Stomach (tissue), 8 donors: ENCODE measurements at regions not wholly inside any gene's neighbourhood (a gene's known extent, or its start where the extent isn't known, plus 50 kb on each side); places are given as distances from the start of the nearest gene placed in this dataset.

ENCODE experiments used
- DNase-seq, 2 donors: peaks; one replicate each; pipeline versions ENCODE4 v3.0.0 to v3.0.0-alpha.2; 2013 to 2019
- H3K27ac ChIP-seq, 5 donors: fragments of 200-600 bp in 4 of 5; sonication (generic) in 4 of 5; one replicate each; pipeline ENCODE4 v1.5.1; 2013 to 2019; ENCODE audit warnings: mild to moderate bottlenecking in 1 of 5, moderate library complexity in 1 of 5
- H3K27me3 ChIP-seq, 3 donors: fragments of 200-600 bp; sonication (generic); one replicate each; pipeline ENCODE4 v1.5.1; 2017 to 2019; ENCODE audit warnings: mixed run types in 1 of 3
- H3K36me3 ChIP-seq, 4 donors: fragments of 200-600 bp; sonication (generic); 1 replicate in 3 of 4; 2 replicates in 1 of 4; pipeline ENCODE4 v1.5.1; 2016 to 2019
- H3K4me1 ChIP-seq, 4 donors: fragments of 200-600 bp; sonication (generic); one replicate each; pipeline ENCODE4 v1.5.1; 2016 to 2019
- H3K4me3 ChIP-seq, 4 donors: fragments of 200-600 bp; sonication (generic) in 3 of 4; one replicate each; pipeline ENCODE4 v1.5.1; 2016 to 2019; ENCODE audit warnings: mild to moderate bottlenecking in 1 of 4
- H3K9me3 ChIP-seq, 4 donors: fragments of 200-600 bp; sonication (generic); one replicate each; pipeline ENCODE4 v1.5.1; 2016 to 2019
- EP300 ChIP-seq: sonication (generic); formaldehyde crosslinking; IDR thresholded peaks from one replicate; pipeline ENCODE4 v1.6.1; 2017; ENCODE audit warnings: antibody characterized with exemption
- POLR2A ChIP-seq, 4 donors: fragments of 450-650 bp; IDR thresholded peaks; one replicate each; pipeline ENCODE4 v1.6.1; 2016; ENCODE audit warnings: antibody characterized with exemption in 4 of 4, control low read depth in 2 of 4, mild to moderate bottlenecking in 1 of 4, moderate library complexity in 1 of 4
- POLR2AphosphoS5 ChIP-seq, 3 donors: sonication (generic); formaldehyde crosslinking; IDR thresholded peaks; one replicate each; pipeline ENCODE4 v1.6.1; 2016; ENCODE audit warnings: antibody characterized with exemption in 3 of 3
- WGBS, 5 donors: extraction: QIAGEN DNeasy Blood & Tissue Kit in 3 of 5; methylation state at CpG; one replicate each; pipeline versions ENCODE4 v1.1.5 to v1.1.7; 2013 to 2018; 5-methylcytosine and 5-hydroxymethylcytosine counted together
- intact Hi-C: fragments of 100-400 bp; cut with DNase I; formaldehyde crosslinking; loops from one replicate; pipeline ENCODE4 v1.15.1; 2023; ENCODE audit warnings: low total_unique reads
- TF ChIP-seq, protein P1 (sequence below), 7 experiments: fragments of 450-650 bp in 4 of 7; fragments of 200-600 bp in 3 of 7; sonication (generic) in 3 of 7; IDR thresholded peaks; one replicate each; pipeline ENCODE4 v1.5.1; 2016 to 2019; ENCODE audit warnings: antibody characterized with exemption in 7 of 7, control low read depth in 2 of 7, mild to moderate bottlenecking in 1 of 7
- donor health status: healthy with polysubstance abuse.
- donor health status: Bipolar disorder and iron deficiency.
- donor health status: healthy.

DNA sequence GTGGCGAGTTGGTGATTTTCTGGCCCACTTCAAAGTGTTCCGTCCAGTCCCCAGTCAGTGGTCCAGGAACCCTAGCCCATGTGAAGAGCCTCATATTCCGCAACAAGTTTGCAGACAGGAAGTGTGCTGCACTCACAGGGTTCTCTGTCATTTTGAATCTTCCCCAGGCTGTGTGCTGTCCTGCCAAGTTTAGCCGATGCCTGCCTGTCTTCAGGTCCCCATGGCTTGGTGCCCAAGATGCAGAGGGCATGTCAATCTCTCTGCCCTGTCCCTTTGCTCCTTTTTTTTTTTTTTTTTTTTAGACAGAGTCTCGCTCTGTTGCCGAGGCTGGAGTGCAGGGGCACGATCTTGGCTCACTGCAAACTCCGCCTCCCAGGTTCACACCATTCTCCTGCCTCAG, 69.9 kb upstream of the ATXN1 start:
- no peak for DNase-seq
- intact Hi-C loops = no loop called here
- Histone ChIP-seq H3K27me3 (no peaks in the 10 kb centered on the region), H3K27ac (no peak overlapping the region), H3K9me3 (no peaks in the 10 kb centered on the region), H3K36me3 (no peaks in the 10 kb centered on the region), H3K4me1 (peaks cover 0 to 4% (median 2%) of the 10 kb centered on the region in 4 donors), H3K4me3 (no peak overlapping the region)
- TF ChIP-seq, protein P1, sequence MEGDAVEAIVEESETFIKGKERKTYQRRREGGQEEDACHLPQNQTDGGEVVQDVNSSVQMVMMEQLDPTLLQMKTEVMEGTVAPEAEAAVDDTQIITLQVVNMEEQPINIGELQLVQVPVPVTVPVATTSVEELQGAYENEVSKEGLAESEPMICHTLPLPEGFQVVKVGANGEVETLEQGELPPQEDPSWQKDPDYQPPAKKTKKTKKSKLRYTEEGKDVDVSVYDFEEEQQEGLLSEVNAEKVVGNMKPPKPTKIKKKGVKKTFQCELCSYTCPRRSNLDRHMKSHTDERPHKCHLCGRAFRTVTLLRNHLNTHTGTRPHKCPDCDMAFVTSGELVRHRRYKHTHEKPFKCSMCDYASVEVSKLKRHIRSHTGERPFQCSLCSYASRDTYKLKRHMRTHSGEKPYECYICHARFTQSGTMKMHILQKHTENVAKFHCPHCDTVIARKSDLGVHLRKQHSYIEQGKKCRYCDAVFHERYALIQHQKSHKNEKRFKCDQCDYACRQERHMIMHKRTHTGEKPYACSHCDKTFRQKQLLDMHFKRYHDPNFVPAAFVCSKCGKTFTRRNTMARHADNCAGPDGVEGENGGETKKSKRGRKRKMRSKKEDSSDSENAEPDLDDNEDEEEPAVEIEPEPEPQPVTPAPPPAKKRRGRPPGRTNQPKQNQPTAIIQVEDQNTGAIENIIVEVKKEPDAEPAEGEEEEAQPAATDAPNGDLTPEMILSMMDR (IDR thresholded peaks at IDR 0.05) = no peak
- TF ChIP-seq POLR2A (IDR thresholded peaks at IDR 0.05) (no peak), POLR2AphosphoS5 (IDR thresholded peaks at IDR 0.05) (no peak), EP300 (no peak)
- 80 to 95% (median 84%) methylated on average over 8 of the region's 8 CpGs for WGBS, 5 donors

DNA sequence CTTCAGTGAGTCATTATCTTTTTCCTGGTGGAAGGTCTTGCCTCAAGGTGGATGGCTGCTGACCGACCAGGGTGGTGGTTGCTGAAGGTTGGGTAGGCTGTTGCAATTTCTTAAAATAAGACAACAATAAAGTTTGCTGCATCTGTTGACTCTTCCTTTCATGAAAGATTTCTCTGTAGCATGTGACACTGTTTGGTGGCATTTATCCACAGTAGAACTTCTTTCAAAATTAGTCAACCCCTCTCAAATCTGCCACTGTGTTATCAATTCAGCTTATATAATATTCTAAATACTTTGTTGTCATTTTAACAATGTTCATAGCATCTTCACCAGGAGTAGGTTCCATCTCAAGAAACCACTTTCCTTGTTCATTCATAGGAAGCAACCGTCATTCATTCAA, 66.8 kb upstream of the ATXN1 start:
- no peak for DNase-seq
- Histone ChIP-seq H3K4me1 (peaks cover 0 to 1% (median 0%) of the 10 kb centered on the region in 4 donors), H3K27ac (no peak overlapping the region), H3K9me3 (no peaks in the 10 kb centered on the region), H3K36me3 (no peaks in the 10 kb centered on the region), H3K27me3 (no peaks in the 10 kb centered on the region), H3K4me3 (no peak overlapping the region)
- intact Hi-C loops = no loop called here
- 85 to 93% (median 87%) methylated on average over 2 of the region's 2 CpGs for WGBS, 5 donors
- TF ChIP-seq, protein P1 (IDR thresholded peaks at IDR 0.05) = no peak
- TF ChIP-seq EP300 = no peak
- no peak for TF ChIP-seq POLR2AphosphoS5 (IDR thresholded peaks at IDR 0.05)
- TF ChIP-seq POLR2A (IDR thresholded peaks at IDR 0.05) = no peak

DNA sequence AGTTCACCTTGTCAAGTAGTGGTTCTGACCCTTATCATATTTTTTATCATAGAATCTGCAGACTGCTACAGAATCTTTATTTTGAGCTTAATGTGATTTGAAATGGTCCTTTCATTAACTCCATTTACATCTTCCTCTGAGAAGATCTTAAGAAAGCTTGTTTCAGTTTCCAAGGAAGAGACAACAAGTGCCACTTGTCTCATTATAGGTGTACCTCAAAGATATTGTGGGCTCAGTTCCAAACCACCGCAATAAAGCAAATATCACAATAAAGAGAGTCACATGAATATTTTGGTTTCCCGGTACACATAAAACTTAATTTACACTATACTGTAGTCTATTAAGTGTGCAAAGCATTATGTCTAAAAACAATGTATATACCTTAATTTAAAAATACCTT, 66.4 kb upstream of the ATXN1 start:
- DNase-seq = no peak
- 52 to 76% (median 66%) methylated on average over 2 of the region's 2 CpGs for WGBS, 5 donors
- H3K27me3 ChIP-seq = no peaks in the 10 kb centered on the region
- no peak overlapping the region for H3K27ac ChIP-seq
- intact Hi-C loops = no loop called here
- TF ChIP-seq POLR2A (IDR thresholded peaks at IDR 0.05) (no peak), POLR2AphosphoS5 (IDR thresholded peaks at IDR 0.05) (no peak), EP300 (no peak)
- TF ChIP-seq, protein P1 (IDR thresholded peaks at IDR 0.05) = no peak
- no peaks in the 10 kb centered on the region for H3K9me3 ChIP-seq
- H3K4me1 ChIP-seq = peaks cover 0 to 5% (median 0%) of the 10 kb centered on the region in 4 donors
- H3K4me3 ChIP-seq = no peak overlapping the region
- H3K36me3 ChIP-seq = no peaks in the 10 kb centered on the region

- DNase-seq = no peak
- no peaks in the 10 kb centered on the region for H3K27me3 ChIP-seq
- peaks cover 0 to 22% (median 5%) of the 10 kb centered on the region in 4 donors for H3K4me1 ChIP-seq
- no peak overlapping the region for H3K4me3 ChIP-seq
- TF ChIP-seq POLR2AphosphoS5 (IDR thresholded peaks at IDR 0.05) = no peak
- H3K9me3 ChIP-seq = no peaks in the 10 kb centered on the region
- WGBS, 5 donors = 93 to 97% (median 95%) methylated on average over 6 of the region's 6 CpGs
- no peak overlapping the region for H3K27ac ChIP-seq
- intact Hi-C loops = no loop called here
- no peaks in the 10 kb centered on the region for H3K36me3 ChIP-seq
These were observed 64.5 kb upstream of the ATXN1 start for GRCh38 chr6:16825784-16826183.

DNA sequence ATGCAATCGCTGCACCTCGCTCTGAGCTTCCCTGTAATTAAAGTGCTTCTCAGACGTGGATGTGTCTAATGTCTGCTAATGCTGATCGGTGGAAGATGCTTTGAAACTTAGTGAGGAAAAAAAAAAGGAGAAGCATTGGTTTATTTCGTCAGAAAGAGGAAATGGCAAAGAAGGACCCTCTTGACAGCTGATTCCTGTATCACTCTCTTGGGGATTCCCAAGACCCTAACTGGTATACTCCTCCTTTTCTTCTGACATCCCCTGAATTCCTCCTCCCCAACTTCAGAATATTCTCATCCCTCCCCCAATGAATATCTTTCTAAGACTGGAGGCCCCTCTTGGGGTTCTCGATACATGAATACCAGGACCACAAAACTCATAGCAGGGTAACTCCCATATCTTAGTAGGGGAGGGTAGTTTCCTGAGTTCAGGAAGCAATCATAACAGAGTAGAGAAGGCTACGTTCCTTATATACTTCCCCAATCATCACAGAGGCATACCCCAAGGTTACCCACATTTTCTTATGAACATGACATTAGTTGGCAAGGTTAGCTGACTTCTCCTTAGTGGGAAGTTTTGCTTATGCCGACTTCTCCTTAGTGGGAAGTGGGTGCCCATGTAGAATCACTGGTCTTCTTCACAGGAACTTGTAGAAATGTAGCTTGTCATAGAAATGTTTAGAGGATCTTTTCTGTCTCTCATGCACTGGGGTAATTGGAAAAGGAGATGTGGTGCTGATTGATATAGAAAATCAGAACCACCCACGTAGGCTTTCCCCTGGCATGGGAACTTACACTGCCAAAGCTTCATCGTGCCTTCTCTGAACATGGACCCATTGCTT, 63.8 kb upstream of the ATXN1 start:
- Histone ChIP-seq H3K9me3 (no peaks in the 10 kb centered on the region), H3K4me3 (no peak overlapping the region), H3K27ac (no peak overlapping the region), H3K36me3 (no peaks in the 10 kb centered on the region), H3K27me3 (no peaks in the 10 kb centered on the region), H3K4me1 (peaks cover 0 to 22% (median 5%) of the 10 kb centered on the region in 4 donors)
- TF ChIP-seq POLR2A (IDR thresholded peaks at IDR 0.05) (no peak), EP300 (no peak), POLR2AphosphoS5 (IDR thresholded peaks at IDR 0.05) (no peak)
- TF ChIP-seq, protein P1 (IDR thresholded peaks at IDR 0.05) = no peak
- WGBS, 5 donors = 72 to 84% (median 82%) methylated on average over 10 of the region's 10 CpGs
- intact Hi-C loops = no loop called here
- DNase-seq = no peak
